NB4 (cell line): ENCODE measurements at regions not wholly inside any gene's neighbourhood (a gene's known extent, or its start where the extent isn't known, plus 50 kb on each side); places are given as distances from the start of the nearest gene placed in this dataset.

Experiments used
- DNase-seq: peaks from one replicate; pipeline ENCODE4 v3.0.0; 2010; ENCODE audit warnings: low read depth
- H3K4me3 ChIP-seq: one replicate; pipeline ENCODE4 v1.5.1; 2011; ENCODE audit warnings: mild to moderate bottlenecking, low read depth, low read length, moderate library complexity
- CTCF ChIP-seq: IDR thresholded peaks from one replicate; pipeline ENCODE4 v1.5.1; 2012; ENCODE audit warnings: low read depth, low read length
- MAX ChIP-seq: IDR thresholded peaks from 2 replicates; pipeline ENCODE4 v1.6.1; 2011; ENCODE audit warnings: low read depth, low read length
- MYC ChIP-seq: IDR thresholded peaks from 2 replicates; pipeline ENCODE4 v1.6.1; 2011; ENCODE audit warnings: low read depth, low read length
- POLR2A ChIP-seq: IDR thresholded peaks from 2 replicates; pipeline ENCODE4 v1.6.1; 2011; ENCODE audit warnings: mild to moderate bottlenecking; ENCODE audit not compliant: insufficient read length; ENCODE audit errors: extremely low read depth

- TF ChIP-seq MAX (no peak), MYC (no peak), POLR2A (no peak), CTCF (no peak)
- no peak for DNase-seq
- H3K4me3 ChIP-seq, result no peak overlapping the region
Observed at GRCh38 chr4:96295143-96295741, 455.3 kb downstream of the PDHA2 start.

- TF ChIP-seq MYC (no peak), POLR2A (no peak), MAX (no peak), CTCF (no peak)
- no peak for DNase-seq
- H3K4me3 ChIP-seq, result no peak overlapping the region
Observed at GRCh38 chr4:96301715-96302114, 461.8 kb downstream of the PDHA2 start.

- no peak for DNase-seq
- TF ChIP-seq POLR2A, result no peak
- TF ChIP-seq MAX, result no peak
- TF ChIP-seq CTCF, result no peak
- H3K4me3 ChIP-seq, result no peak overlapping the region
Observed at GRCh38 chr4:96305030-96305429, 465.1 kb downstream of the PDHA2 start.

GRCh38 chr4:96312046-96312685 lies 472.3 kb downstream of the PDHA2 start:
- DNase-seq, result no peak
- no peak overlapping the region for H3K4me3 ChIP-seq
- TF ChIP-seq MAX (no peak), POLR2A (no peak), MYC (no peak)

- DNase-seq, result peak; percentile 1
- no peak overlapping the region for H3K4me3 ChIP-seq
- TF ChIP-seq MAX (no peak), CTCF (no peak), MYC (no peak), POLR2A (no peak)
Observed at GRCh38 chr4:96315815-96316214, 475.9 kb downstream of the PDHA2 start.

GRCh38 chr4:96316776-96317175 lies 476.9 kb downstream of the PDHA2 start:
- no peak overlapping the region for H3K4me3 ChIP-seq
- no peak for TF ChIP-seq POLR2A
- no peak for TF ChIP-seq MYC
- no peak for TF ChIP-seq MAX

More at GRCh38 chr4:96316776-96317175, 476.9 kb downstream of the PDHA2 start:
- DNase-seq, result no peak
